Body of pancreas (tissue), 4 donors: ENCODE measurements at regions not wholly inside any gene's neighbourhood (a gene's known extent, or its start where the extent isn't known, plus 50 kb on each side); places are given as distances from the start of the nearest gene placed in this dataset.
"Not testable (repeated sequence)": the region's sequence is repeated elsewhere in the genome, so short reads cannot be mapped to it uniquely, and the experiment has no call there.

Source experiments
- POLR2A ChIP-seq, 3 donors: fragments of 450-650 bp; IDR thresholded peaks; one replicate each; pipeline ENCODE4 v1.6.1; 2016; ENCODE audit warnings: antibody characterized with exemption in 3 of 3, mild to moderate bottlenecking in 2 of 3
- TF ChIP-seq, protein P1 (sequence below), 7 experiments: fragments of 450-650 bp in 4 of 7; fragments of 200-600 bp in 3 of 7; sonication (generic) in 3 of 7; IDR thresholded peaks; one replicate each; pipeline ENCODE4 v1.5.1; 2016 to 2019; ENCODE audit warnings: antibody characterized with exemption in 7 of 7

DNA sequence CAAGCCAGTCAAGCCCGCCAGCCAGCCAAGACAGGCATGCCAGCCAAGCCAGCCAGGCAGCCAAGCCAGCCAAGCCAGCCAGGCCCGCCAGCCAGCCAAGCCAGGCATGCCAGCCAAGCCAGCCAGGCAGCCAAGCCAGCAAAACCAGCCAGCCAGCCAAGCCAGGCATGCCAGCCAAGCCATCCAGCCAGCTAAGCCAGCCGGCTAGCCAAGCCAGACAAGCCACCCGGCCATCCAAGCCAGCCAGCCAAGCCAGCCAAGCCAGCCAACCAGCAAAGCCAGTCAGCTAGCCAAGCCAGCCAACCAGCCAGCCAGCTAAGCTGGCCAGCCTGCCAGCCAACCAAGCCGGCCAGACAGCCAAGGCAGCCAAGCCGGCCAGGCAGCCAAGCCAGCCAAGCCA lies 330.7 kb upstream of the PLGLB2 start:
- TF ChIP-seq, protein P1, sequence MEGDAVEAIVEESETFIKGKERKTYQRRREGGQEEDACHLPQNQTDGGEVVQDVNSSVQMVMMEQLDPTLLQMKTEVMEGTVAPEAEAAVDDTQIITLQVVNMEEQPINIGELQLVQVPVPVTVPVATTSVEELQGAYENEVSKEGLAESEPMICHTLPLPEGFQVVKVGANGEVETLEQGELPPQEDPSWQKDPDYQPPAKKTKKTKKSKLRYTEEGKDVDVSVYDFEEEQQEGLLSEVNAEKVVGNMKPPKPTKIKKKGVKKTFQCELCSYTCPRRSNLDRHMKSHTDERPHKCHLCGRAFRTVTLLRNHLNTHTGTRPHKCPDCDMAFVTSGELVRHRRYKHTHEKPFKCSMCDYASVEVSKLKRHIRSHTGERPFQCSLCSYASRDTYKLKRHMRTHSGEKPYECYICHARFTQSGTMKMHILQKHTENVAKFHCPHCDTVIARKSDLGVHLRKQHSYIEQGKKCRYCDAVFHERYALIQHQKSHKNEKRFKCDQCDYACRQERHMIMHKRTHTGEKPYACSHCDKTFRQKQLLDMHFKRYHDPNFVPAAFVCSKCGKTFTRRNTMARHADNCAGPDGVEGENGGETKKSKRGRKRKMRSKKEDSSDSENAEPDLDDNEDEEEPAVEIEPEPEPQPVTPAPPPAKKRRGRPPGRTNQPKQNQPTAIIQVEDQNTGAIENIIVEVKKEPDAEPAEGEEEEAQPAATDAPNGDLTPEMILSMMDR (IDR thresholded peaks at IDR 0.05), result not testable (repeated sequence)
- TF ChIP-seq POLR2A (IDR thresholded peaks at IDR 0.05), result not testable (repeated sequence)
